HG03432 (cell line): ENCODE measurements at regions not wholly inside any gene's neighbourhood (a gene's known extent, or its start where the extent isn't known, plus 50 kb on each side); places are given as distances from the start of the nearest gene placed in this dataset.
"Not testable (repeated sequence)": the region's sequence is repeated elsewhere in the genome, so short reads cannot be mapped to it uniquely, and the experiment has no call there.

Experiments used
- ATAC-seq: cut with Tn5 transposase; IDR thresholded peaks from one replicate; pipeline ENCODE4 v1.9.1; 2021; ENCODE audit warnings: mild to moderate bottlenecking, moderate library complexity; ENCODE audit not compliant: unreplicated experiment

- no peak for ATAC-seq
Observed at GRCh38 chr15:37397266-37398022, 297.1 kb upstream of the MEIS2 start.

GRCh38 chr15:37416103-37416502, 315.8 kb upstream of the MEIS2 start:
- ATAC-seq: no peak

GRCh38 chr15:37425541-37425940, 325.2 kb upstream of the MEIS2 start:
- ATAC-seq: no peak

DNA sequence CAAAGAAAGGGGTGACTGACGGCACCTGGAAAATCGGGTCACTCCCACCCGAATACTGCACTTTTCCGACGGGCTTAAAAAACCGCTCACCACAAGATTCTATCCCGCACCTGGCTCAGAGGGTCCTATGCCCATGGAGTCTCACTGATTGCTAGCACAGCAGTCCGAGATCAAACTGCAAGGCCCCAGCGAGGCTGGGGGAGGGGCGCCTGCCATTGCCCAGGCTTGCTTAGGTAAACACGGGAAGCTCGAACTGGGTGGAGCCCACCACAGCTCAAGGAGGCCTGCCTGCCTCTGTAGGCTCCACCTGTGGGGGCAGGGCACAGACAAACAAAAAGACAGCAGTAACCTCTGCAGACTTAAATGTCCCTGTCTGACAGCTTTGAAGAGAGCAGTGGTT, 327.0 kb upstream of the MEIS2 start:
- not testable (repeated sequence) for ATAC-seq

DNA sequence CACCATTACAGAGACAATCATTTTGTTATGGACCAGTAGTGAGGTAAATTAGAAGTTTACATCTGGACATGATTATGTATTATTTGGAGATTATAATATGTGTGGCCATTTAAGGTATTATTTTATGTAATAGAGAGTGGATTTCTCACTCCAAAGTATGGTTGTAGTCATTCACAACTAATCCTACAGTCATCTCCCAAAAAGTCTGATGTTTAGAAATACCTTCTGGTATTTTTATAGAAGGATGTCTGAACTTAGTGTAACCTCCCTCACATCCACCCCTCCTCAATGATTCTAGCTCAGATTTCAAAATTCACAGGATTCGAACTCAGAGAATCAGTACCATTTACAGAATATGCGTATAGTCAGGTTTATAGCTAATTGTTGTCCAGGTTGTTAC, 346.6 kb upstream of the MEIS2 start:
- ATAC-seq: no peak

GRCh38 chr15:37452498-37452897, 352.1 kb upstream of the MEIS2 start:
- ATAC-seq: no peak

- no peak for ATAC-seq
Observed at GRCh38 chr15:37480482-37480881, 380.1 kb upstream of the MEIS2 start.

DNA sequence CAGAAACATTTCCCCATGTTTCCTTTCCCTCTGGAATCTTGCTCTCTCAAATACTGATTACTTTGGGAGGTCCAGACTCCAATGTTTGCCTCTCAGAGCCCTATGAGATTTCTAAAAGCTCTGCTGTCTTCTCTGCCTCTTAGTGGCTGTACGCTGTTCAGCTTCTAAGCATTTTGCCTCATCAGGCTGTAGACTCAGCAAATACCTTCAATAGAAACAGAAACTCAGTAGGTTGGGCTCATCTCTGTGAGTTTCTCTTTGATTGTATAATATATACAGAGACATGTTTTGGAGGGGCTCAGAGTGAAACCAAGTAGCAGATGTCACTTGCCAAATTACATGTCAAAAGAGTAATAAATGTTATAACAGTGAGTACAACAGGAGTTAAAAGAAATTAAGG, 380.8 kb upstream of the MEIS2 start:
- ATAC-seq: no peak

DNA sequence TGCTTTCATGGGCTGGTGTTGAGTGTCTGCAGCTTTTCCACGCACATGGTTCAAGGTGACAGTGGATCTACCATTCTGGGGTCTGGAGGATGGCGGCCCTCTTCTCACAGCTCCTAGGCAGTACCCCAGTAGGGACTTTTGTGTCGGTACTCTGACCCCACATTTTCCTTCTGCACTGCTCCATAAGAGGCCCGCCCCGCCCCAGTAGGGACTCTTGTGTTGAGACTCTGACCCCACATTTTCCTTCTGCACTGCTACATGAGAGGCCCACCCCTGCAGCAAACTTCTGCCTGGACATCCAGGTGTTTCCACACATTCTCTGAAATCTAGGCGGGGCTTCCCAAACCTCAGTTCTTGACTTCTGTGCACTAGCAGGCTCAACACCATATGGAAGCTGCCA, 383.4 kb upstream of the MEIS2 start:
- no peak for ATAC-seq

DNA sequence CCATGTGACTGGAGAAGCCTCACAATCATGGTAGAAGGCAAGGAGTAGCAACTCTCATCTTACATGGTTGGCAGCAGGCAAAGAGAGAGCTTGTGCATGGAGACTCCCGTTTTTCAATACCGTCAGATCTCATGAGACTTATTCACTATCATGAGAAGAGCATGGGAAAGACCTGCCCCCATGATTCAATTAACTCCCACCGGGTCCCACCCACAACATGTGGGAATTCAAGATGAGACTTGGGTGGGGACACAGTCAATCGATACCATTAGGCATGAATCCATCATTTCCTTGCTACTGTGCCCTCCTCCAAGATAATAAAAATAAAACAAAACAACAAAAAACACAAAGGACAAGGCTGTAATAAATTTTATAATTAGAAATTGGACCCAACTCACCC, 384.7 kb upstream of the MEIS2 start:
- no peak for ATAC-seq

DNA sequence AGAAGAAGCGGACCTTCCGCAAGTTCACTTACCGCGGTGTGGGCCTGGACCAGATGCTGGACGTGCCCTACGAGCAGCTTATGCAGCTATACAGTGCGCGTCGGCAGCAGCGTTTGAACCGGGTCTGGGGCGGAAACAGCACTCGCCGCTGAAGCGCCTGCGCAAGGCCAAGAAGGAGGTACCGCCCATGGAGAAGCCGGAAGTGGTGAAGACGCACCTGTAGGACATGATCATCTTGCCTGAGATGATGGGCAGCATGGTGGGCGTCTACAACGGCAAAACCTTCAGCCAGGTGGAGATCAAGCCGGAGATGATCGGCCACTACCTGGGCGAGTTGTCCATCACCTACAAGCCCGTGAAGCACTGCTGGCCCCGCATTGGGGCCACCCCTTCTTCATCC, 390.4 kb upstream of the MEIS2 start:
- no peak for ATAC-seq

GRCh38 chr15:37516621-37517020, 416.3 kb upstream of the MEIS2 start:
- ATAC-seq: no peak

GRCh38 chr15:37517191-37517895, 417.0 kb upstream of the MEIS2 start:
- ATAC-seq: no peak

- no peak for ATAC-seq
Observed at GRCh38 chr15:37518436-37518835, 416.0 kb upstream of the TMCO5A start.

GRCh38 chr15:37520026-37520425, 414.4 kb upstream of the TMCO5A start:
- no peak for ATAC-seq

- no peak for ATAC-seq
Observed at GRCh38 chr15:37520882-37521281, 413.6 kb upstream of the TMCO5A start.

DNA sequence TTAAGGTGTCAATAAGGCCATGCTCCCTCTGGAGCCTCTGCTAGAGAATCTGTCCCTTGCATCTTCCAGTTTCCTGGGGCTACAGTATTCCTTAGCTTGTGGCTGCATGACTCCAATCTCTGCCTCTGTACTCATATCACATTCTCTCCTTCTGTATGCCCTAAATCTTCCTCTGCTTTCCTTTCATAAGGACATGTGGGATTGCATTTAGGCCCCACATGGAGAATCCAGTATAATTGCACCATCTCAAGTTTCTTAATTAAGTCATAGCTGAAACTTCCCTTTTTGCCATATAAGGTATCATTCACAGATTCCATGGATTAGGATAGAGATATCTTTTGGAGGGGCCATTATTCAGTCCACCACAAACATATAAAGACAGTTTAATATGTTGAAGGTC, 409.8 kb upstream of the TMCO5A start:
- ATAC-seq: no peak

GRCh38 chr15:37528432-37528831, 406.0 kb upstream of the TMCO5A start:
- ATAC-seq: no peak

GRCh38 chr15:37536967-37537605, 397.4 kb upstream of the TMCO5A start:
- no peak for ATAC-seq

- ATAC-seq: no peak
Observed at GRCh38 chr15:37537802-37538201, 396.6 kb upstream of the TMCO5A start.

DNA sequence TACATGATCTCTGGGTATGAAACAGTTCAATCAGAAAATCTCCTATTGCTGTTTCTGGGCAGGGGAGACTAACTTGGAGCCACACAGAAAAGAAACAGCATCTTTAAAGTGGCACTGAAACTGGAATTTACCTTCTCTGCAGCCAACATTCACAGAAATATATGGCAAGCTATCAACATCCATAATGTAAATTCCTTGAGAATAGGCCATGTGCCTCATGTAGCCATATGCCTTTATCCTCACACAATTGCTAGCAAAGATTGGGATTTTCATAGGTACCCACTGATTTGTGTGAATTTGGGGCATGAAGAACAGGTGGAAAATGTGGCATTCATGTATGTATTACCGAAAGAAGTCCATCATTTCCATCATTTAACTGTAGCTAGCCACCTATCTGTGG, 386.3 kb upstream of the TMCO5A start:
- ATAC-seq: no peak

DNA sequence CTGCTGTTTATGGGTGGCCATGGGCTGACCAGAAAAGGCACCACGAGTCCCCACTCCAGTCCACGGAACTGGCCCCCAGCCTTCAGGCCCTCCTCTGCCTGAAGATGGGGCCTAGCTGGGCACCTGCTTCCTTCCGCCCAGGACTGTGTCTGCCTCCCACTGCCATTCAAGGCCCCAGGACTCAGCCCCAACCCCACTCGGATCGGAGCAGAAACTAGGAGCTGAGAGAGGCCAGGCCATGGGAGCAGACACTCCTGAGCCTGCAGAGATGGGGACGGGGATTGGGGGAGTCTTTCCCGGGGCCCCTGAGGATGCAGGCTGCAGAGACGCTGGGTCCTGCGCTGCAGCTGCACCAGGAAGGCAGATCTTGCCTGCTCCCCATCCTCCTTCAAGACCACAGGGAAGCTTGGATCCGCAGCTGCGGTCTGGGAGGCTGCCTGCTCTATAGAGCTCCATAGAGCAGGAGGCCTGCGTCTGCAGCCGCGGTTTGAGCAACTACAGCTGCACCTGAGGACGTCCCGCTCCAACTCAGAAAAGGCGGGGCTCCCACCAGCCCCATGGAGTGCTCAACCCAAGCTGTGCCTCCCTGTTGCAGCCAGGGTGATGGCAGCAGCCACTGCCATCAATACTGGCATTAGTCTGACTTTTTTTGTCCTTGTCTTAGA, 383.9 kb upstream of the TMCO5A start:
- ATAC-seq: no peak
